ENCODE measurements at regions not wholly inside any gene's neighbourhood (a gene's known extent, or its start where the extent isn't known, plus 50 kb on each side); places are given as distances from the start of the nearest gene placed in this dataset.

- DNase-seq (ENCODE audit: low read depth in 2 of 2): no peak
Measured at GRCh38 chr10:124253006-124253405, 159.6 kb upstream of the CHST15 start.

GRCh38 chr10:124252097-124252715 is 158.8 kb upstream of the CHST15 start:
- Histone ChIP-seq H3K4me2 (ENCODE audit: extremely low read depth, insufficient read depth, low read length) (no peak overlapping the region), H3K4me3 (replicated peaks in 1 of 4; ENCODE audit: control extremely low read depth in 1 of 4, insufficient read depth in 1 of 4, low read depth in 3 of 4, low read length in 4 of 4) (no peak overlapping the region), H3K9ac (ENCODE audit: insufficient read depth, low read length) (no peak overlapping the region), H3K36me3 (ENCODE audit: control insufficient read depth, insufficient read depth, low read length) (no peaks in the 10 kb centered on the region), H4K20me1 (ENCODE audit: control insufficient read depth, extremely low read depth, insufficient read depth, low read length) (no peaks in the 10 kb centered on the region), H3K9me3 (ENCODE audit: control insufficient read depth, insufficient read depth, low read depth, low read length) (no peaks in the 10 kb centered on the region), H3K4me1 (ENCODE audit: control insufficient read depth, extremely low read depth, insufficient read depth, low read length) (no peaks in the 10 kb centered on the region), H3K27me3 (ENCODE audit: control insufficient read depth, insufficient read depth, low read length) (no peaks in the 10 kb centered on the region), H3K27ac (ENCODE audit: insufficient read depth, low read length) (no peak overlapping the region), H3K79me2 (ENCODE audit: control insufficient read depth, insufficient read depth, low read length) (no peaks in the 10 kb centered on the region), H2AFZ (ENCODE audit: low read length) (no peak overlapping the region)
- no peak for DNase-seq (ENCODE audit: low read depth in 2 of 2)
- TF ChIP-seq CTCF (conservative IDR thresholded peaks at IDR 0.05 in 1 of 2, IDR thresholded peaks at IDR 0.05 in 1 of 2; ENCODE audit: low read depth in 1 of 2, low read length in 2 of 2): no peak
- no peak for TF ChIP-seq EZH2 (IDR thresholded peaks at IDR 0.05; ENCODE audit: low read length, missing control alignments)

More at GRCh38 chr10:124253006-124253405, 159.6 kb upstream of the CHST15 start:
- H3K27ac ChIP-seq (ENCODE audit: insufficient read depth, low read length): no peak overlapping the region
- H4K20me1 ChIP-seq (ENCODE audit: control insufficient read depth, extremely low read depth, insufficient read depth, low read length): no peaks in the 10 kb centered on the region
- H3K4me1 ChIP-seq (ENCODE audit: control insufficient read depth, extremely low read depth, insufficient read depth, low read length): no peaks in the 10 kb centered on the region
- H3K4me2 ChIP-seq (ENCODE audit: extremely low read depth, insufficient read depth, low read length): no peak overlapping the region
- no peaks in the 10 kb centered on the region for H3K79me2 ChIP-seq (ENCODE audit: control insufficient read depth, insufficient read depth, low read length)
- no peaks in the 10 kb centered on the region for H3K36me3 ChIP-seq (ENCODE audit: control insufficient read depth, insufficient read depth, low read length)
- H2AFZ ChIP-seq (ENCODE audit: low read length): no peak overlapping the region
- no peak overlapping the region for H3K4me3 ChIP-seq (replicated peaks in 1 of 4; ENCODE audit: control extremely low read depth in 1 of 4, insufficient read depth in 1 of 4, low read depth in 3 of 4, low read length in 4 of 4)
- H3K9ac ChIP-seq (ENCODE audit: insufficient read depth, low read length): no peak overlapping the region
- TF ChIP-seq EZH2 (IDR thresholded peaks at IDR 0.05; ENCODE audit: low read length, missing control alignments): no peak
- TF ChIP-seq CTCF (conservative IDR thresholded peaks at IDR 0.05 in 1 of 2, IDR thresholded peaks at IDR 0.05 in 1 of 2; ENCODE audit: low read depth in 1 of 2, low read length in 2 of 2): no peak
- H3K27me3 ChIP-seq (ENCODE audit: control insufficient read depth, insufficient read depth, low read length): no peaks in the 10 kb centered on the region
- no peaks in the 10 kb centered on the region for H3K9me3 ChIP-seq (ENCODE audit: control insufficient read depth, insufficient read depth, low read depth, low read length)

GRCh38 chr10:124251317-124252065 is 158.1 kb upstream of the CHST15 start:
- TF ChIP-seq EZH2 (IDR thresholded peaks at IDR 0.05; ENCODE audit: low read length, missing control alignments) (no peak), CTCF (conservative IDR thresholded peaks at IDR 0.05 in 1 of 2, IDR thresholded peaks at IDR 0.05 in 1 of 2; ENCODE audit: low read depth in 1 of 2, low read length in 2 of 2) (no peak)

More at GRCh38 chr10:124251317-124252065, 158.1 kb upstream of the CHST15 start:
- Histone ChIP-seq H3K27ac (ENCODE audit: insufficient read depth, low read length) (no peak overlapping the region), H3K79me2 (ENCODE audit: control insufficient read depth, insufficient read depth, low read length) (no peaks in the 10 kb centered on the region), H3K4me2 (ENCODE audit: extremely low read depth, insufficient read depth, low read length) (no peak overlapping the region), H3K4me3 (replicated peaks in 1 of 4; ENCODE audit: control extremely low read depth in 1 of 4, insufficient read depth in 1 of 4, low read depth in 3 of 4, low read length in 4 of 4) (no peak overlapping the region), H3K9me3 (ENCODE audit: control insufficient read depth, insufficient read depth, low read depth, low read length) (no peaks in the 10 kb centered on the region), H3K27me3 (ENCODE audit: control insufficient read depth, insufficient read depth, low read length) (no peaks in the 10 kb centered on the region), H4K20me1 (ENCODE audit: control insufficient read depth, extremely low read depth, insufficient read depth, low read length) (no peaks in the 10 kb centered on the region), H3K4me1 (ENCODE audit: control insufficient read depth, extremely low read depth, insufficient read depth, low read length) (no peaks in the 10 kb centered on the region), H3K9ac (ENCODE audit: insufficient read depth, low read length) (no peak overlapping the region), H2AFZ (ENCODE audit: low read length) (no peak overlapping the region), H3K36me3 (ENCODE audit: control insufficient read depth, insufficient read depth, low read length) (no peaks in the 10 kb centered on the region)
- DNase-seq (ENCODE audit: low read depth in 2 of 2): no peak

Data from fibroblast of lung (primary cell).